ENCODE measurements at regions not wholly inside any gene's neighbourhood (a gene's known extent, or its start where the extent isn't known, plus 50 kb on each side); places are given as distances from the start of the nearest gene placed in this dataset.

DNA sequence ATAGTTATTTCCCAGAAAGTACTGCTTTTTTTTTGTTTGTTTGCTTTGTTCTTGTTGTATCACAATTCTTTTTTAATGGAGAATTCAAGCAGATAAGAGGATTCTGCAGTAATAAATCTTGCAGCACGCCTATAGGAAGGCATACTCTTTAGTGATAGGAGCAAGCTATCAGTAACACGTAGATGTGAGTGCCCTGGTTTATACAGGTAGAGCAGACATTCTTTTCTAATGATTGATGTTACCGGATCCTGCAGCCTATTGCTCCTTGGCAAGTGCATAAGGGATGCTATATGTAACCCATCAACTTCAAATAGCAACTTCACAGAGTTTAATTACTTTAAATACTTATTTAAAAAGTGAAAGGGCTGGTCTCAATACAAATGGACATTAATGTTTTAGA, 834.2 kb upstream of the GCFC2 start:
- TF ChIP-seq NFIB (CRISPR knock-in tag; IDR thresholded peaks at IDR 0.05; ENCODE audit: borderline replicate concordance), result no peak
- no peak for TF ChIP-seq ZNF556 (CRISPR knock-in tag; IDR thresholded peaks at IDR 0.05; ENCODE audit: borderline replicate concordance)
- no peak for TF ChIP-seq CHCHD3 (CRISPR knock-in tag; IDR thresholded peaks at IDR 0.05)
- no peak for TF ChIP-seq POGZ (CRISPR knock-in tag; IDR thresholded peaks at IDR 0.05)
- TF ChIP-seq BORCS8-MEF2B (CRISPR knock-in tag; IDR thresholded peaks at IDR 0.05), result no peak
- TF ChIP-seq MAFG (CRISPR knock-in tag; IDR thresholded peaks at IDR 0.05), result no peak
- TF ChIP-seq, protein P1, sequence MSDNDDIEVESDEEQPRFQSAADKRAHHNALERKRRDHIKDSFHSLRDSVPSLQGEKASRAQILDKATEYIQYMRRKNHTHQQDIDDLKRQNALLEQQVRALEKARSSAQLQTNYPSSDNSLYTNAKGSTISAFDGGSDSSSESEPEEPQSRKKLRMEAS (IDR thresholded peaks at IDR 0.05), result no peak
- TF ChIP-seq, protein P2, sequence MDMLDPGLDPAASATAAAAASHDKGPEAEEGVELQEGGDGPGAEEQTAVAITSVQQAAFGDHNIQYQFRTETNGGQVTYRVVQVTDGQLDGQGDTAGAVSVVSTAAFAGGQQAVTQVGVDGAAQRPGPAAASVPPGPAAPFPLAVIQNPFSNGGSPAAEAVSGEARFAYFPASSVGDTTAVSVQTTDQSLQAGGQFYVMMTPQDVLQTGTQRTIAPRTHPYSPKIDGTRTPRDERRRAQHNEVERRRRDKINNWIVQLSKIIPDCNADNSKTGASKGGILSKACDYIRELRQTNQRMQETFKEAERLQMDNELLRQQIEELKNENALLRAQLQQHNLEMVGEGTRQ (IDR thresholded peaks at IDR 0.05; ENCODE audit: low read depth, low read length), result no peak
- TF ChIP-seq, protein P2 (CRISPR knock-in tag; IDR thresholded peaks at IDR 0.05; ENCODE audit: borderline replicate concordance), result no peak
- TF ChIP-seq EZH2 (conservative IDR thresholded peaks at IDR 0.05; ENCODE audit: low read depth, low read length), result no peak
- TF ChIP-seq, protein P3, sequence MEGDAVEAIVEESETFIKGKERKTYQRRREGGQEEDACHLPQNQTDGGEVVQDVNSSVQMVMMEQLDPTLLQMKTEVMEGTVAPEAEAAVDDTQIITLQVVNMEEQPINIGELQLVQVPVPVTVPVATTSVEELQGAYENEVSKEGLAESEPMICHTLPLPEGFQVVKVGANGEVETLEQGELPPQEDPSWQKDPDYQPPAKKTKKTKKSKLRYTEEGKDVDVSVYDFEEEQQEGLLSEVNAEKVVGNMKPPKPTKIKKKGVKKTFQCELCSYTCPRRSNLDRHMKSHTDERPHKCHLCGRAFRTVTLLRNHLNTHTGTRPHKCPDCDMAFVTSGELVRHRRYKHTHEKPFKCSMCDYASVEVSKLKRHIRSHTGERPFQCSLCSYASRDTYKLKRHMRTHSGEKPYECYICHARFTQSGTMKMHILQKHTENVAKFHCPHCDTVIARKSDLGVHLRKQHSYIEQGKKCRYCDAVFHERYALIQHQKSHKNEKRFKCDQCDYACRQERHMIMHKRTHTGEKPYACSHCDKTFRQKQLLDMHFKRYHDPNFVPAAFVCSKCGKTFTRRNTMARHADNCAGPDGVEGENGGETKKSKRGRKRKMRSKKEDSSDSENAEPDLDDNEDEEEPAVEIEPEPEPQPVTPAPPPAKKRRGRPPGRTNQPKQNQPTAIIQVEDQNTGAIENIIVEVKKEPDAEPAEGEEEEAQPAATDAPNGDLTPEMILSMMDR (CRISPR knock-in tag; IDR thresholded peaks at IDR 0.05), result no peak
- TF ChIP-seq, protein P4, sequence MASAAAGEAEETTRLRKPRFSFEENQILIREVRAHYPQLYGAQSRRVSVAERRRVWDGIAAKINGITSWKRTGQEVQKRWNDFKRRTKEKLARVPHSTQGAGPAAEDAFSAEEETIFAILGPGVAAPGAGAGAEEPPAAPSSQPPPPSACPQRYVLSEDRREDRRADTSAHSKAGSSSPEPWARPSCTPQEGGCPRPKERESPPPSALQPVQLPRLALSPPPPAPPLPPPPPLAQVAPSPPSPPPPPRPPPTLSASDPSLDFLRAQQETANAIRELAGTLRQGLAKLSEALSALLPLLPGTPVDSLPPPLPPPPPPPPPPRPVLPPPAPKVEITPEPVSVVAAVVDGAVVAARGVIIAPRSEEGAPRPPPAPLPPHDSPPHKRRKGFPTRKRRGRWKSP (CRISPR knock-in tag; IDR thresholded peaks at IDR 0.05), result no peak
- no peak for TF ChIP-seq NCOA2 (CRISPR knock-in tag; IDR thresholded peaks at IDR 0.05)
- no peak for TF ChIP-seq MYNN (CRISPR knock-in tag; IDR thresholded peaks at IDR 0.05; ENCODE audit: low read depth)
